ENCODE measurements at regions not wholly inside any gene's neighbourhood (a gene's known extent, or its start where the extent isn't known, plus 50 kb on each side); places are given as distances from the start of the nearest gene placed in this dataset.
"Not testable (repeated sequence)": the region's sequence is repeated elsewhere in the genome, so short reads cannot be mapped to it uniquely, and the experiment has no call there.

GRCh38 chr6:144666781-144667180 lies 381.6 kb downstream of the UTRN start:
- Histone ChIP-seq H3K4me1 (ENCODE audit: insufficient read depth, low read length, poor library complexity, severe bottlenecking) (peaks cover under 1% of the 10 kb centered on the region), H3K4me3 (ENCODE audit: low read depth, low read length, poor library complexity, severe bottlenecking) (no peak overlapping the region), H3K9me3 (ENCODE audit: low read depth, low read length, poor library complexity, severe bottlenecking) (peaks cover 4% of the 10 kb centered on the region), H3K36me3 (ENCODE audit: insufficient read depth, low read length, poor library complexity, severe bottlenecking) (no peaks in the 10 kb centered on the region), H3K27me3 (replicated peaks; ENCODE audit: insufficient read depth, low read depth, low read length, poor library complexity) (no peaks in the 10 kb centered on the region), H3K27ac (ENCODE audit: low read depth, low read length, poor library complexity, severe bottlenecking) (no peak overlapping the region)
- POLR2A ChIA-PET (ENCODE audit: low non-redundant PET) = interaction anchor here (0.5 kb wide), 1 partner anchor 186 kb away, joined by 5 read pairs; no protein-coding TSS in a partner anchor
- intact Hi-C loops (cut with micrococcal nuclease; ENCODE audit: unreplicated experiment) = no loop called here
- no TSS peak for BruUV-seq (replicated peaks)
- CTCF ChIA-PET = no interaction called here
- TF ChIP-seq EZH2 (IDR thresholded peaks at IDR 0.05; ENCODE audit: borderline replicate concordance, low read depth, low read length, poor library complexity, severe bottlenecking) (no peak), CTCF (conservative IDR thresholded peaks at IDR 0.05; ENCODE audit: low read depth, low read length) (no peak)
- no peak for DNase-seq (ENCODE audit: low spot score)

- intact Hi-C loops (cut with micrococcal nuclease; ENCODE audit: unreplicated experiment) = no loop called here
- H3K27me3 ChIP-seq (replicated peaks; ENCODE audit: insufficient read depth, low read depth, low read length, poor library complexity) = no peaks in the 10 kb centered on the region
- no peak for TF ChIP-seq CTCF (conservative IDR thresholded peaks at IDR 0.05; ENCODE audit: low read depth, low read length)
- no peak for TF ChIP-seq EZH2 (IDR thresholded peaks at IDR 0.05; ENCODE audit: borderline replicate concordance, low read depth, low read length, poor library complexity, severe bottlenecking)
- no peak overlapping the region for H3K4me3 ChIP-seq (ENCODE audit: low read depth, low read length, poor library complexity, severe bottlenecking)
- CTCF ChIA-PET = no interaction called here
- no TSS peak for BruUV-seq (replicated peaks)
- no peaks in the 10 kb centered on the region for H3K4me1 ChIP-seq (ENCODE audit: insufficient read depth, low read length, poor library complexity, severe bottlenecking)
- DNase-seq (ENCODE audit: low spot score) = no peak
- POLR2A ChIA-PET (ENCODE audit: low non-redundant PET) = interaction anchor here (0.5 kb wide), 1 partner anchor 187 kb away, joined by 5 read pairs; no protein-coding TSS in a partner anchor
- no peaks in the 10 kb centered on the region for H3K36me3 ChIP-seq (ENCODE audit: insufficient read depth, low read length, poor library complexity, severe bottlenecking)
- peaks cover 4% of the 10 kb centered on the region for H3K9me3 ChIP-seq (ENCODE audit: low read depth, low read length, poor library complexity, severe bottlenecking)
- H3K27ac ChIP-seq (ENCODE audit: low read depth, low read length, poor library complexity, severe bottlenecking) = no peak overlapping the region
Measured at GRCh38 chr6:144667532-144668503, 382.7 kb downstream of the UTRN start.

GRCh38 chr6:144670259-144670658 lies 385.1 kb downstream of the UTRN start:
- POLR2A ChIA-PET (ENCODE audit: low non-redundant PET); CTCF ChIA-PET; BruUV-seq (replicated peaks); H3K4me3 ChIP-seq (ENCODE audit: low read depth, low read length, poor library complexity, severe bottlenecking); DNase-seq (ENCODE audit: low spot score); H3K36me3 ChIP-seq (ENCODE audit: insufficient read depth, low read length, poor library complexity, severe bottlenecking); H3K4me1 ChIP-seq (ENCODE audit: insufficient read depth, low read length, poor library complexity, severe bottlenecking); H3K27ac ChIP-seq (ENCODE audit: low read depth, low read length, poor library complexity, severe bottlenecking); intact Hi-C loops (cut with micrococcal nuclease; ENCODE audit: unreplicated experiment); H3K27me3 ChIP-seq (replicated peaks; ENCODE audit: insufficient read depth, low read depth, low read length, poor library complexity): not testable (repeated sequence)
- peaks cover 20% of the 10 kb centered on the region for H3K9me3 ChIP-seq (ENCODE audit: low read depth, low read length, poor library complexity, severe bottlenecking)
